ENCODE measurements at regions not wholly inside any gene's neighbourhood (a gene's known extent, or its start where the extent isn't known, plus 50 kb on each side); places are given as distances from the start of the nearest gene placed in this dataset.
A peak's percentile ranks its signal among the peaks of the same experiment; 100 is the strongest.

DNA sequence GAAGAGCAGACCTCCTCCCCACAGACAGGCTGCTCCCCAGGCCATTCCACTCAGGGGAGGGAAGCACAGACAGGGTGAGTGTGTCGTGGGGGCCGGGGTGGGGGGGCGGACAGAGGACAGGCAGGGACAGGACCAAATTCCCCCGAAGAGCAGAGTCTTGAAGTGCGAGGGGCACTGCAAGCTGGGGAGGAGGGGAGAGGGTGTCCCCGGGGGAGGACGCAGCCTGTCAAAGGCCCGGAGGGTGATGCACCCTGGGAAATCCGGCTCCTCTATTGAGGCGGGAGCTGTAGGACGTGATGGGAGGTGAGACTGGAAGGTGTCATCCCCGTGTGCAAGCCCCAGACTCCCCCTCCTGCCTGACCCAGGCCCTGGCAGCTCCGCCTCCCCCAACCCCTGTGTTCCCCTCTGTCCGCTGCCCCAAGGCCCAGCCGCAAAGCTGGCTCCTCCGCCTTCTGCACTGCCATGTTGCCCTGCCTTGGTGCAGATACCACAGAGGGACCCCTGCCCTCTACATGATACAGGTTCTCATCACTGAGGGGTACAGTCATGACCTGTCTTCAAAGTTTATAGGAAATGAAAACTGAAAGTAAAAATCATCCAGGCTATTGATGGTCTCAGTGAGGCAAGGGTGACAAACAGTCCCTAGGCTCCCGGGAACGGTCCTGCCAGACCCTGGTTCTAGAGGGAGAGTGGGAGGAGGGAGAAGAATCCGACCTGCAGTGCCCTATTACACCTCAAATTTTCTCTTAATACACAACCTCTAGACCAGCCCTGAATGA is 76.3 kb upstream of the IQSEC1 start:
- Mint-ChIP-seq H3K27ac (no peak overlapping the region), H3K36me3 (ENCODE audit: low read depth) (no peaks in the 10 kb centered on the region), H3K4me3 (peak overlapping the region; percentile 59), H3K4me1 (ENCODE audit: low read depth) (peaks cover 7% of the 10 kb centered on the region), H3K27me3 (peaks cover 4% of the 10 kb centered on the region), H3K9me3 (peaks cover 2% of the 10 kb centered on the region)
- intact Hi-C loops (cut with micrococcal nuclease), result no loop called here

- Mint-ChIP-seq H3K4me3 (no peak overlapping the region), H3K9me3 (no peaks in the 10 kb centered on the region), H3K27me3 (peaks cover 4% of the 10 kb centered on the region), H3K27ac (no peak overlapping the region), H3K36me3 (ENCODE audit: low read depth) (no peaks in the 10 kb centered on the region), H3K4me1 (ENCODE audit: low read depth) (peaks cover 7% of the 10 kb centered on the region)
- intact Hi-C loops (cut with micrococcal nuclease), result no loop called here
Observed at GRCh38 chr3:13148561-13149329, 75.5 kb upstream of the IQSEC1 start.

DNA sequence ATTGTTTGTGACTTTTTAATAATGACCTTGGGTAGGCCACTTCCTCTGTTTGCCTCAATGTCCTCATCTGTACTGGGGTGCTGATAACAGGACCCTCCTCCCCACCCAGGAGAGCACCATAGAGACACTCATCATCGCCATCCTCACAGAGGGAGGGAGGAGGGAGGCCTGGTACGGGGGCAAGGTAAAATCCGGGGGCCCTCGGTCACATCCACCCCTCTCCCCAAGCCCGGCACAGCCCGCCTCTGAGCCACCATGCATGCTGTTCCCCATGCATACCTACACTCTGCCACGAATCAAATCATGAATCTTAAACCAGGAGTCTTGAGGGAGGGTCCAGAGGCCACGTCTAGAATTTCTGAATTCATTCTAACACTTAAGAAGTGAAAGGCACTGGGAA is 74.9 kb upstream of the IQSEC1 start:
- H3K36me3 Mint-ChIP-seq (ENCODE audit: low read depth), result no peaks in the 10 kb centered on the region
- peaks cover 7% of the 10 kb centered on the region for H3K4me1 Mint-ChIP-seq (ENCODE audit: low read depth)
- peaks cover 4% of the 10 kb centered on the region for H3K27me3 Mint-ChIP-seq
- no peak overlapping the region for H3K4me3 Mint-ChIP-seq
- intact Hi-C loops (cut with micrococcal nuclease), result no loop called here
- no peak overlapping the region for H3K27ac Mint-ChIP-seq
- no peaks in the 10 kb centered on the region for H3K9me3 Mint-ChIP-seq

DNA sequence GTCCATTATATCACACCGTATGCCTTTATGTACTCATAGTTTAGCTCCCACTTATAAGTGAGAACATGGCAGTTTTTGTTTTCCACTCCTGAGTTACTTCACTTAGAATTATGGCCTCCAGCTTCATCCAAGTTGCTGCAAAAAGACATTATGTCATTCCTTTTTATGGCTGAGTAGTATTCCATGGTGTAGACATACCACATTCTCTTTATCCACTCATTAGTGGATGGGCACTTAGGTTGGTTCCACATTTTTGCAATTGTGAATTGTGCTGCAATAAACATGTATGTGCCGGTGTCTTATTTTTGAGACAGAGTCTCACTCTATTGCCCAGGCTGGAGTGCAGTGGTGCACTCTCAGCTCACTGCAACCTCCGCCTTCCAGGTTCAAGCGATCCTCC is 74.1 kb upstream of the IQSEC1 start:
- no peaks in the 10 kb centered on the region for H3K9me3 Mint-ChIP-seq

DNA sequence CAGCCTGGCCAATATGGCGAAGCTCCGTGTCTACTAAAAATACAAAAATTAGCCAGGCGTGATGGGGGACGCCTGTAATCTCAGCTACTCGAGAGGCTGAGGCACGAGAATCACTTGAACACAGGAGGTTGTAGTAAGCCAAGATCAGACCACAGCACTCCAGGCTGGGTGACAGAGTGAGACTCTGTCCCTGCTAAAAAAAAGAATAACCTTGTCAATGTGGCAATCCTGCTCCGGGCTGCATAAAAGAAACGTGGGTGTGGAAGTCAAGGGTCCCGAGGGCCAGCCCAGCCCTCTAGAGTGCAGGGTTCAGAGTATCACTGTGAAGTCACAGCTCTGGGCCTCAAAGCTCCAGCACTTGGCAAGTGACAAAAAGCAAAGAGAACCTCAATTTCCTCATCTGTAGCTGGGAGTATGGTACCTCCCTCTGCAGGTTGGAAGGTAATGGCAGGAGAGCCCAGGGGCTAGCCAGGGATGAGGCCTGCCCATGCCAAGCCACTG is 73.5 kb upstream of the IQSEC1 start:
- peaks cover 11% of the 10 kb centered on the region for H3K27me3 Mint-ChIP-seq
- no peaks in the 10 kb centered on the region for H3K9me3 Mint-ChIP-seq
- H3K36me3 Mint-ChIP-seq (ENCODE audit: low read depth), result no peaks in the 10 kb centered on the region
- intact Hi-C loops (cut with micrococcal nuclease), result no loop called here
- no peak overlapping the region for H3K4me3 Mint-ChIP-seq
- H3K4me1 Mint-ChIP-seq (ENCODE audit: low read depth), result peaks cover 7% of the 10 kb centered on the region
- no peak overlapping the region for H3K27ac Mint-ChIP-seq

More for the DNA sequence above, 74.1 kb upstream of the IQSEC1 start:
- peaks cover 7% of the 10 kb centered on the region for H3K4me1 Mint-ChIP-seq (ENCODE audit: low read depth)
- H3K27me3 Mint-ChIP-seq, result peaks cover 9% of the 10 kb centered on the region
- H3K27ac Mint-ChIP-seq, result no peak overlapping the region
- no peak overlapping the region for H3K4me3 Mint-ChIP-seq
- intact Hi-C loops (cut with micrococcal nuclease), result no loop called here
- H3K36me3 Mint-ChIP-seq (ENCODE audit: low read depth), result no peaks in the 10 kb centered on the region

DNA sequence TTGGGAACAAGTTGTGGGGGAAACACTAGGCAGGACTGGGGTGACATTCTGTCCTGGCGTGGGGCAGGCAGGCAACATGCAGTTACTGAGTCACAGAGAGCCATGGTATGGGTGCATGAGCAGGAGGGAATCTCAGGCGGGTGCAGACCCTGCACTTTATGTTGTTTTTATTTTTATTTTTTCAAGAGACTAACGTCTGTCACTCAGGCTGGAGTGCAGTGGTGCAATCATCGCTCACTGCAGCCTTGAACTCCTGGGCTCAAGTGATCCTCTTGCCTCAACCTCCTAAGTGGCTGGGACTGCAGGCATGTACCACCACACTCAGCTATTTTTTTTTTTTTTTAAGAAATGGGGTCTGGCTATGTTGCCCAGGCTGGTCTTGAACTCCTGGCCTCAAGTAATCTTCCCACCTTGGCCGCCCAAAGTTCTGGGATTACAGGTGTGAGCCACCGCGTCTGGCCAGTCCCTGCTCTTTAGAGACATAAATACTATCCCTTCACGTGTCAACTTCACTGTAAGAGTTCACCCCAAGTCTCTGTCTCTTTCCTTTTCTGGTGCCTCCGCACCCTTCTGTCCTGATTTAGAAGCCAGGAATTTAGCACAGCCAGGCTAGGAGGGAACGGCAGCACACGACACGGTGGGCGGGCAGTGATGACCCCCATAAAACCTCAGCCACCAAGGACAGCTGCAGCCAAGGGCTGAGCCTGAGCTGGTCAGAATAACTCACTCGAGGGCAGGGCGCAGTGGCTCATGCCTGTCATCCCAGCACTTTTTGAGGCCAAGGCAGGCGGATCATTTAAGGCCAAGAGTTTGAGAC is 72.8 kb upstream of the IQSEC1 start:
- Mint-ChIP-seq H3K27me3 (peaks cover 15% of the 10 kb centered on the region), H3K9me3 (no peaks in the 10 kb centered on the region), H3K36me3 (ENCODE audit: low read depth) (no peaks in the 10 kb centered on the region), H3K27ac (no peak overlapping the region), H3K4me3 (no peak overlapping the region), H3K4me1 (ENCODE audit: low read depth) (peaks cover 7% of the 10 kb centered on the region)
- intact Hi-C loops (cut with micrococcal nuclease), result no loop called here

DNA sequence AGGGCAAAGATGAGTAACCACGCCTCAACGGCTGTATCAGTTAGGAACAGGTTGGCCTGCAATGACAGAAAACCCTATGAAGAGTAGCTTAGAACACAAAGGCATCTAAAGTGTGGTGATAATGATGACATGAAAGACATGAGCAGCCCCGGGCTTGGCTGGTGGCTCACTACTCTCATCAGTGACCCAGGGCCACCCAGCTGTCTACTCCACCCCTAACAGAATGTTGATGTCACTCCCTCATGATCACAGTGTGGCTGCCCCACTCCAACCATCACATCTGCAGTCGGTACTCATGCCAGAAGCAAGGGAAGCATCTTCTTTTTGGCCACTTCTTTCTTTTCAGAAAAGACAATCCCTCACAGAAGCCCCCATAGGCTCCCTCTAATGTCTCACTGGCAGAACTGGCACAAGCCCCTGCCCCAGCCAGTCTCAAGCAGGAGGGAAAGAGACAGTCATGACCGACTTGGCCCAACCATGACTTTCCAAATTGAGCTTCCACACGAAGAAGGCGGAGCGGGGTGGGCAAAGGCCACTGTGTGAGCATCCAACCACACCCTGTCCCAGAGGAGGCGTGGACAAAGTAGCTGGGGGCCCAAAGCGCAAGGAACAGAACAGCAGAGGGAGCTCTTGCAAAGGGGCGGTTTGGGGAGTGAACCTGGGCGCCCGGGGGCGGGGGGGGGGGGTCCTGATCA is 72.0 kb upstream of the IQSEC1 start:
- H3K9me3 Mint-ChIP-seq, result no peaks in the 10 kb centered on the region
- H3K4me1 Mint-ChIP-seq (ENCODE audit: low read depth), result peaks cover 7% of the 10 kb centered on the region
- intact Hi-C loops (cut with micrococcal nuclease), result no loop called here
- no peak overlapping the region for H3K27ac Mint-ChIP-seq
- peaks cover 17% of the 10 kb centered on the region for H3K27me3 Mint-ChIP-seq
- no peak overlapping the region for H3K4me3 Mint-ChIP-seq
- H3K36me3 Mint-ChIP-seq (ENCODE audit: low read depth), result no peaks in the 10 kb centered on the region

DNA sequence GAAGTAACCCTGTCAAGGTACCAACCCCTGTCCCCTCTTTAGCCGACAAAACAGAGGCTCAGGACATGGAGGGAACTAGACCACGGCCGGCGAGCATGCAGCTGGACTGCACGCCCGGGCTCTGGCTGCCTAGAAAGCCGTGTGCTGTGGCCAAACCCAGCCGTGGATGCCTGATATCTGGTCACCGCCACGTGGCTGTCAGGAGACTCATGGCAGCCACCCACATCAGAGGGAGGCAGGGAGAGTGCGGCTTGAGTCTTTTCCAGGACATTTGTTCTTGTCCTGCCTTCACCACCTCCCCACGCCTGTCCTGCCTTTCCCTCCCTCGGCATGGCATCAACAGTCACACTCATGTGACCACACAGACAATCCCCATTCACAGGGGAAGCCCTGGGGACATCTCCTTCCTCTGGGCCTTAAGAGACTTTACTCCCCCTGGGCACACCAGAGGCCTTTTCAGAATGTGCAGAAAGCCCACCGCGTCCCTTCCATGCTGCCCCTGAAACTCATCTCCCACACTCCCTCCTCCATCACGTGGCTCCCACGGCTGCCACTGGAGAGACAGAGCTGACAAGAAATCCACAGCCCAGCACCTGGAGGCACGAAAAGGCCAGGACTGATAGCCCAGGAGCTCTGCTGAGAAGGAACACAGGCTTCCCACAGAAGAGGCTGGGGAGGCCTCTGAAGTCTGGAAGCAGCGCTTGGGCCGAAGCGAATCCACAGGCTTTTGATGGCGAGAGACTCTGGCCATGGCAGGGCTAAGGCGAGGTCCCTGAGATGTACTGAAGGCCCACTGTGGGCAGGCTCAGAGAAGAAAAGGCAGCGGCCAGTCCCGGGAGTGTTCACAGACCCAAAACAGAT is 71.2 kb upstream of the IQSEC1 start:
- Mint-ChIP-seq H3K4me3 (no peak overlapping the region), H3K9me3 (no peaks in the 10 kb centered on the region), H3K4me1 (ENCODE audit: low read depth) (peaks cover under 1% of the 10 kb centered on the region), H3K27ac (no peak overlapping the region), H3K27me3 (peaks cover 22% of the 10 kb centered on the region), H3K36me3 (ENCODE audit: low read depth) (no peaks in the 10 kb centered on the region)
- intact Hi-C loops (cut with micrococcal nuclease), result no loop called here

- Mint-ChIP-seq H3K4me1 (ENCODE audit: low read depth) (no peaks in the 10 kb centered on the region), H3K27ac (no peak overlapping the region), H3K36me3 (ENCODE audit: low read depth) (no peaks in the 10 kb centered on the region), H3K9me3 (no peaks in the 10 kb centered on the region), H3K4me3 (no peak overlapping the region), H3K27me3 (peaks cover 22% of the 10 kb centered on the region)
- intact Hi-C loops (cut with micrococcal nuclease), result no loop called here
Observed at GRCh38 chr3:13143381-13144004, 70.3 kb upstream of the IQSEC1 start.

DNA sequence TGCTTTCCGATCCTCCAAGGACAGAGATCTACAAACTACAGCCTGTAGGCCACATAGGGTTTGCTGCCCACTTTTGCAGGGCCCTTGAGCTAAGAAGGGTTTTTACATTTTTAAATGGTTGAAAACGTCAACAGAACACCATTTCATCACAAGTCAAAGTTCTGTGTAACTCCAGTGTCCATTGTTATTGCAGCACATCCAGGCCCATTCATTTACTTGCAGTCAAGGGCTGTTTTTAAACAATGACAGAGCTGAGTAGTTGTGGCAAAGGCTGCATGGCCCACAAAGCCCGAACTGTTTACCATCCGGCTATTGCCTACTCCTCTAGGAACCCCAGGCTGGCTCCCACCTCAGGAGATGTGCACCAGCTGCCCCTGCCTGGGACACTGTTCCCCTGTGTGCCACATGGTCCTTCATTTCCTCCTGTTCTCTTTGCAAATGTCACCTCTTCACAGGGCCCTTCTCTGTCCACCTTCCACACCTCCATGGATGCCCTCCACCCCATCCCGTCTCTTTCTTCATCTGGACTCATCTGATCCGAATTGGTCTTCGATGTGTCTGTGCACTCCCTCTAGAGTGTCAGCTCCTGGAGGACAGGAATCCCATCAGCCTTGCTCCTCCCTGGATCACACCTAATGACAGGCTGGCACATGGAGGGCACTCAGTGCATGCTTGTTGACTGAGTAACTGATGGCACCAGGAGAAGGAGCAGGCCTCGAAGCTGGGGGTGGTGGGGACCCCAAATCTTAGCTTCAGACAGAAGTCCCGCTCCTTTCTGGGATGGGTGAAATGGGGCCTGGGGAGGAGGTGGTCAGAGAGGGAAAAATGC is 69.5 kb upstream of the IQSEC1 start:
- intact Hi-C loops (cut with micrococcal nuclease), result no loop called here
- no peaks in the 10 kb centered on the region for H3K4me1 Mint-ChIP-seq (ENCODE audit: low read depth)
- peaks cover 23% of the 10 kb centered on the region for H3K27me3 Mint-ChIP-seq
- H3K4me3 Mint-ChIP-seq, result no peak overlapping the region
- no peak overlapping the region for H3K27ac Mint-ChIP-seq
- no peaks in the 10 kb centered on the region for H3K9me3 Mint-ChIP-seq
- H3K36me3 Mint-ChIP-seq (ENCODE audit: low read depth), result no peaks in the 10 kb centered on the region

DNA sequence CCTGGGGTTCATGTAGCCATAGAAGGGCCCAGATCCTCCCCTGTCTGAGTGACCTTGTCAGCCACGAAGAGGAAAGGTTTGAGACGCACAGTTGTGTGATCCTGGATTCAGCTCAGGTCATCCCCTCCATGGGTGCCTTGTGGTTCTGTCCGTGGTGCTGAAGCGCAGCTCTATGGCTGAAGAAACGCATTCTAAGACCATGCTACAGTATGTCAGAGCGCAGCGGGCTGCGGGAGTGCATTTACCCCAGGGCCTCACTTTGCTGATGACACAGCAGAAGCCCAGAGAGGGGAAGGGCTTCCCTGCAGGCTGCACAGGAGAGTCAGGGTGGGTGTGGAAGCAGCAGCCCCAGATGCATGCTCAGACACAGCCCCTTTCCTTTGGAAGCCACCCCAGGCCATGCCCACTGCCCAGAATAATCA is 68.8 kb upstream of the IQSEC1 start:
- H3K36me3 Mint-ChIP-seq (ENCODE audit: low read depth), result no peaks in the 10 kb centered on the region
- H3K9me3 Mint-ChIP-seq, result no peaks in the 10 kb centered on the region
- H3K27me3 Mint-ChIP-seq, result peaks cover 24% of the 10 kb centered on the region
- no peaks in the 10 kb centered on the region for H3K4me1 Mint-ChIP-seq (ENCODE audit: low read depth)
- intact Hi-C loops (cut with micrococcal nuclease), result no loop called here
- H3K4me3 Mint-ChIP-seq, result no peak overlapping the region
- no peak overlapping the region for H3K27ac Mint-ChIP-seq

GRCh38 chr3:13141183-13141582 is 68.0 kb upstream of the IQSEC1 start:
- Mint-ChIP-seq H3K4me3 (no peak overlapping the region), H3K27ac (no peak overlapping the region), H3K27me3 (peaks cover 24% of the 10 kb centered on the region), H3K9me3 (no peaks in the 10 kb centered on the region), H3K4me1 (ENCODE audit: low read depth) (no peaks in the 10 kb centered on the region), H3K36me3 (ENCODE audit: low read depth) (no peaks in the 10 kb centered on the region)
- intact Hi-C loops (cut with micrococcal nuclease), result no loop called here
